ENCODE measurements at regions not wholly inside any gene's neighbourhood (a gene's known extent, or its start where the extent isn't known, plus 50 kb on each side); places are given as distances from the start of the nearest gene placed in this dataset.

DNA sequence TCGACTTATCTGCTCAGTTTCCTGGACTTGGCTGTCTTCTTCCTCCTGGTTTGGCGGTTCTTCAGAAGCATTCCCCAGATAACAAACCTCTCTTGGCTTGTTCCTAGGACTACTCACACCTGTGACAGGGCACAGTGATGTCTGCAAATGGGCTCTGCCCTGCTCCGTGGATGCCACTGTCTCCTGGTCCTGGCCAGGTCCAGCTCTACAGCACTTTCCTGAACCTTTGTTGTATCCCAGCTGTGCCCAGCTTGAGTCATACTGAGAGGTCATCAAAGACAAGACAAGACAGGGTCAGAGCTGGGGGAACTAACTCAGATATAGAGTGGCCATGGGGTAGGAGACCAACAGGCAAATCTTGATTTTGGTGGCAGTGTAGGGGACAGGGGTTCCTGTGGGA lies 102.7 kb upstream of the SLC22A23 start:
- ATAC-seq (no peak), DNase-seq (ENCODE audit: low spot score) (no peak)
- TF ChIP-seq, protein P1, sequence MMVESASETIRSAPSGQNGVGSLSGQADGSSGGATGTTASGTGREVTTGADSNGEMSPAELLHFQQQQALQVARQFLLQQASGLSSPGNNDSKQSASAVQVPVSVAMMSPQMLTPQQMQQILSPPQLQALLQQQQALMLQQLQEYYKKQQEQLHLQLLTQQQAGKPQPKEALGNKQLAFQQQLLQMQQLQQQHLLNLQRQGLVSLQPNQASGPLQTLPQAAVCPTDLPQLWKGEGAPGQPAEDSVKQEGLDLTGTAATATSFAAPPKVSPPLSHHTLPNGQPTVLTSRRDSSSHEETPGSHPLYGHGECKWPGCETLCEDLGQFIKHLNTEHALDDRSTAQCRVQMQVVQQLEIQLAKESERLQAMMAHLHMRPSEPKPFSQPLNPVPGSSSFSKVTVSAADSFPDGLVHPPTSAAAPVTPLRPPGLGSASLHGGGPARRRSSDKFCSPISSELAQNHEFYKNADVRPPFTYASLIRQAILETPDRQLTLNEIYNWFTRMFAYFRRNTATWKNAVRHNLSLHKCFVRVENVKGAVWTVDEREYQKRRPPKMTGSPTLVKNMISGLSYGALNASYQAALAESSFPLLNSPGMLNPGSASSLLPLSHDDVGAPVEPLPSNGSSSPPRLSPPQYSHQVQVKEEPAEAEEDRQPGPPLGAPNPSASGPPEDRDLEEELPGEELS (CRISPR knock-in tag; IDR thresholded peaks at IDR 0.05), result no peak
- TF ChIP-seq GRHL2 (CRISPR knock-in tag; IDR thresholded peaks at IDR 0.05; ENCODE audit: insufficient replicate concordance, severe bottlenecking) (no peak), TCF7 (CRISPR knock-in tag; IDR thresholded peaks at IDR 0.05; ENCODE audit: low read depth) (no peak), ZNF219 (CRISPR knock-in tag; IDR thresholded peaks at IDR 0.05; ENCODE audit: borderline replicate concordance) (no peak), FOXK1 (CRISPR knock-in tag; IDR thresholded peaks at IDR 0.05) (no peak)
- TF ChIP-seq, protein P2, sequence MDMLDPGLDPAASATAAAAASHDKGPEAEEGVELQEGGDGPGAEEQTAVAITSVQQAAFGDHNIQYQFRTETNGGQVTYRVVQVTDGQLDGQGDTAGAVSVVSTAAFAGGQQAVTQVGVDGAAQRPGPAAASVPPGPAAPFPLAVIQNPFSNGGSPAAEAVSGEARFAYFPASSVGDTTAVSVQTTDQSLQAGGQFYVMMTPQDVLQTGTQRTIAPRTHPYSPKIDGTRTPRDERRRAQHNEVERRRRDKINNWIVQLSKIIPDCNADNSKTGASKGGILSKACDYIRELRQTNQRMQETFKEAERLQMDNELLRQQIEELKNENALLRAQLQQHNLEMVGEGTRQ (CRISPR knock-in tag; IDR thresholded peaks at IDR 0.05), result no peak
- Mint-ChIP-seq H3K27ac (no peak overlapping the region), H3K36me3 (no peaks in the 10 kb centered on the region), H3K4me1 (peaks cover 11% of the 10 kb centered on the region), H3K9me3 (peaks cover 7% of the 10 kb centered on the region), H3K27me3 (ENCODE audit: low read depth) (peaks cover 4% of the 10 kb centered on the region), H3K4me3 (no peak overlapping the region)
- ChIA-PET POLR2A (no interaction called here), CTCF (no interaction called here)

GRCh38 chr6:3557336-3557735 lies 100.5 kb upstream of the SLC22A23 start:
- H3K36me3 Mint-ChIP-seq, result no peaks in the 10 kb centered on the region
- POLR2A ChIA-PET, result no interaction called here
- H3K4me1 Mint-ChIP-seq, result peaks cover 8% of the 10 kb centered on the region
- H3K9me3 Mint-ChIP-seq, result peaks cover 4% of the 10 kb centered on the region; the same call in 1 of the 2 replicates
- TF ChIP-seq SMAD3 (CRISPR knock-in tag; IDR thresholded peaks at IDR 0.05; ENCODE audit: borderline replicate concordance) (no peak), NFATC4 (CRISPR knock-in tag; IDR thresholded peaks at IDR 0.05) (no peak), SP1 (CRISPR knock-in tag; conservative IDR thresholded peaks at IDR 0.05) (no peak), FOXJ3 (CRISPR knock-in tag; IDR thresholded peaks at IDR 0.05; ENCODE audit: borderline replicate concordance) (no peak), ZNF671 (CRISPR knock-in tag; IDR thresholded peaks at IDR 0.05) (no peak), GRHL2 (CRISPR knock-in tag; IDR thresholded peaks at IDR 0.05; ENCODE audit: insufficient replicate concordance, severe bottlenecking) (no peak), FOXP1 (CRISPR knock-in tag; IDR thresholded peaks at IDR 0.05; ENCODE audit: borderline replicate concordance) (no peak), ZNF317 (CRISPR knock-in tag; IDR thresholded peaks at IDR 0.05; ENCODE audit: borderline replicate concordance, low read depth) (no peak), GTF2I (CRISPR knock-in tag; conservative IDR thresholded peaks at IDR 0.05) (no peak), JAZF1 (CRISPR knock-in tag; IDR thresholded peaks at IDR 0.05) (no peak)
- TF ChIP-seq, protein P3, sequence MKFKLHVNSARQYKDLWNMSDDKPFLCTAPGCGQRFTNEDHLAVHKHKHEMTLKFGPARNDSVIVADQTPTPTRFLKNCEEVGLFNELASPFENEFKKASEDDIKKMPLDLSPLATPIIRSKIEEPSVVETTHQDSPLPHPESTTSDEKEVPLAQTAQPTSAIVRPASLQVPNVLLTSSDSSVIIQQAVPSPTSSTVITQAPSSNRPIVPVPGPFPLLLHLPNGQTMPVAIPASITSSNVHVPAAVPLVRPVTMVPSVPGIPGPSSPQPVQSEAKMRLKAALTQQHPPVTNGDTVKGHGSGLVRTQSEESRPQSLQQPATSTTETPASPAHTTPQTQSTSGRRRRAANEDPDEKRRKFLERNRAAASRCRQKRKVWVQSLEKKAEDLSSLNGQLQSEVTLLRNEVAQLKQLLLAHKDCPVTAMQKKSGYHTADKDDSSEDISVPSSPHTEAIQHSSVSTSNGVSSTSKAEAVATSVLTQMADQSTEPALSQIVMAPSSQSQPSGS (CRISPR knock-in tag; IDR thresholded peaks at IDR 0.05; ENCODE audit: borderline replicate concordance, low read depth), result no peak
- TF ChIP-seq, protein P4, sequence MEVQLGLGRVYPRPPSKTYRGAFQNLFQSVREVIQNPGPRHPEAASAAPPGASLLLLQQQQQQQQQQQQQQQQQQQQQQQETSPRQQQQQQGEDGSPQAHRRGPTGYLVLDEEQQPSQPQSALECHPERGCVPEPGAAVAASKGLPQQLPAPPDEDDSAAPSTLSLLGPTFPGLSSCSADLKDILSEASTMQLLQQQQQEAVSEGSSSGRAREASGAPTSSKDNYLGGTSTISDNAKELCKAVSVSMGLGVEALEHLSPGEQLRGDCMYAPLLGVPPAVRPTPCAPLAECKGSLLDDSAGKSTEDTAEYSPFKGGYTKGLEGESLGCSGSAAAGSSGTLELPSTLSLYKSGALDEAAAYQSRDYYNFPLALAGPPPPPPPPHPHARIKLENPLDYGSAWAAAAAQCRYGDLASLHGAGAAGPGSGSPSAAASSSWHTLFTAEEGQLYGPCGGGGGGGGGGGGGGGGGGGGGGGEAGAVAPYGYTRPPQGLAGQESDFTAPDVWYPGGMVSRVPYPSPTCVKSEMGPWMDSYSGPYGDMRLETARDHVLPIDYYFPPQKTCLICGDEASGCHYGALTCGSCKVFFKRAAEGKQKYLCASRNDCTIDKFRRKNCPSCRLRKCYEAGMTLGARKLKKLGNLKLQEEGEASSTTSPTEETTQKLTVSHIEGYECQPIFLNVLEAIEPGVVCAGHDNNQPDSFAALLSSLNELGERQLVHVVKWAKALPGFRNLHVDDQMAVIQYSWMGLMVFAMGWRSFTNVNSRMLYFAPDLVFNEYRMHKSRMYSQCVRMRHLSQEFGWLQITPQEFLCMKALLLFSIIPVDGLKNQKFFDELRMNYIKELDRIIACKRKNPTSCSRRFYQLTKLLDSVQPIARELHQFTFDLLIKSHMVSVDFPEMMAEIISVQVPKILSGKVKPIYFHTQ (CRISPR knock-in tag; IDR thresholded peaks at IDR 0.05), result no peak
- DNase-seq (ENCODE audit: low spot score) (no peak), ATAC-seq (no peak)
- CTCF ChIA-PET, result no interaction called here
- no peak overlapping the region for H3K27ac Mint-ChIP-seq
- H3K4me3 Mint-ChIP-seq, result no peak overlapping the region
- H3K27me3 Mint-ChIP-seq (ENCODE audit: low read depth), result peaks cover 8% of the 10 kb centered on the region

Measured in WTC11 (cell line).